Kidney capillary endothelial cell (primary cell): ENCODE measurements at regions not wholly inside any gene's neighbourhood (a gene's known extent, or its start where the extent isn't known, plus 50 kb on each side); places are given as distances from the start of the nearest gene placed in this dataset.

Experiments used
- DNase-seq: peaks from one replicate; pipeline ENCODE4 v3.0.0-alpha.2; 2018; ENCODE audit warnings: low spot score

DNA sequence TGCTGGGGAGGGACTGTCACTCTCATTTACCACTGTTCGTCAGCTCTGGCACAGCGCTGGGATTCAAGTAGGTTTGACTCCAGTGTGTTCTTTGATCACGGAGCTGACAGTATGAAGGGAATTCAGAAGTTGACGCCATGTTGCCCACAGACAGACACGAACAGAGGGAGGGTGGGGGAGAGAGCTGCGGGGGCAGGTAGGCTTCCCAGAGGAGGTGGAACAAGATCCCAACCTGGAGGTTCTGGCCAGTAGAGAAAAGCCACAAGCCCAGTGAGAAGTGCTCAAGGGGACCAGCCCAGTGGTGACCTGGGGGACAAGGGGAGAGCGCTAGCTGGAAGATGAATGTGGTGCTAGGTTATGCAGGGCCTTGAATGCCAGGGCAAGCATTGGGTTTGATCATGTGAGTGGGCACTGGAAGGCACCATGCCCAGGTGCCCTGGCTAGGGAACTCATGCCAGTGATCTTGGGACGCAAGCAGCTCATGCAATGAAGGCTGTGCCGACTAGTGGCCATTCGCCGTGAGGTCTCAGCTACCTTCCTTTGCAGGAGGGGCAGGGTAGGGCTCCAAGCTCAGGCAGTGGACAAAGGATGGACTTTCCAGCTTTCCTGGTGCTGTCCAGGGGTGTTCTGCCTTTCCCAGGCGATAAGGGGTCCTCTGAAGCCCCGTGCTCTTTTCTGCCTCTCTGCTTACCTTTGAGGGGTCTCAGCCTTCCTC lies 50.4 kb upstream of the APCDD1L start:
- DNase-seq: no peak
